IMR-90 (cell line): ENCODE measurements at regions not wholly inside any gene's neighbourhood (a gene's known extent, or its start where the extent isn't known, plus 50 kb on each side); places are given as distances from the start of the nearest gene placed in this dataset.

Experiments
- ATAC-seq: fragments of 200-7000 bp; cut with Tn5 transposase; 2 replicates; pipeline ENCODE4 v1.9.1; 2020; ENCODE audit warnings: low read depth, mild to moderate bottlenecking, moderate library complexity
- BruUV-seq: library from RNA; stranded (reverse); fragments of 400-500 nt; replicated peaks from 2 replicates; lab custom pipeline; 2021; lab: Mats Ljungman, UMichigan
- CTCF ChIA-PET: fragments of 300-600 bp; formaldehyde crosslinking; extraction: SDS; loops from one replicate; lab custom pipeline; 2021; ENCODE audit warnings: antibody characterized with exemption; lab: Yijun Ruan, JAX
- POLR2A ChIA-PET: fragments of 300-600 bp; sonication (Branson Sonifier 250); formaldehyde crosslinking; loops from one replicate; lab custom pipeline; 2022; ENCODE audit warnings: antibody characterized with exemption; ENCODE audit not compliant: unreplicated experiment; lab: Charles Lee
- DNase-seq: peaks from one replicate; pipeline ENCODE4 v3.0.0; 2013
- H2AFZ ChIP-seq: replicated peaks from 2 replicates; pipeline ENCODE3; 2013; ENCODE audit warnings: low read length, mild to moderate bottlenecking; ENCODE audit not compliant: poor library complexity
- H2AK5ac ChIP-seq: 2 replicates; pipeline ENCODE4 v1.6.1; 2013; ENCODE audit warnings: low read depth, low read length, inconsistent platforms
- H2AK9ac ChIP-seq: replicated peaks from 2 replicates; pipeline ENCODE3; 2013; ENCODE audit warnings: mild to moderate bottlenecking, low read depth, low read length, moderate library complexity; ENCODE audit not compliant: poor library complexity
- H2BK120ac ChIP-seq: 2 replicates; pipeline ENCODE4 v1.6.1; 2013; ENCODE audit warnings: low read depth, low read length, inconsistent platforms
- H2BK15ac ChIP-seq: 3 replicates; pipeline ENCODE4 v1.6.1; 2013; ENCODE audit warnings: low read depth, low read length, inconsistent platforms
- H2BK20ac ChIP-seq: 2 replicates; pipeline ENCODE4 v1.6.1; 2013; ENCODE audit warnings: low read depth, mild to moderate bottlenecking, inconsistent platforms, low read length, moderate library complexity
- H2BK5ac ChIP-seq: 2 replicates; pipeline ENCODE4 v1.6.1; 2013; ENCODE audit warnings: mild to moderate bottlenecking, low read depth, low read length, inconsistent platforms; ENCODE audit not compliant: poor library complexity, severe bottlenecking
- H3K14ac ChIP-seq: replicated peaks from 2 replicates; pipeline ENCODE4 v1.6.1; 2013; ENCODE audit warnings: low read depth, low read length, inconsistent platforms
- H3K18ac ChIP-seq: 2 replicates; pipeline ENCODE4 v1.6.1; 2013; ENCODE audit warnings: low read depth, low read length, control low read depth
- H3K23ac ChIP-seq: 2 replicates; pipeline ENCODE4 v1.6.1; 2013; ENCODE audit warnings: low read depth, low read length, inconsistent platforms
- H3K27ac ChIP-seq: 2 replicates; pipeline ENCODE4 v1.5.1; 2013; ENCODE audit warnings: mild to moderate bottlenecking, control low read depth, low read length; ENCODE audit not compliant: insufficient read depth
- H3K27me3 ChIP-seq: 2 replicates; pipeline ENCODE4 v1.6.1; 2013; ENCODE audit warnings: low read length; ENCODE audit not compliant: control insufficient read depth, insufficient read depth
- H3K36me3 ChIP-seq: 2 replicates; pipeline ENCODE4 v1.6.1; 2013; ENCODE audit warnings: low read length, mixed read lengths; ENCODE audit not compliant: control insufficient read depth, insufficient read depth
- H3K4ac ChIP-seq: 2 replicates; pipeline ENCODE4 v1.6.1; 2013; ENCODE audit warnings: low read depth, low read length, inconsistent platforms
- H3K4me1 ChIP-seq: 2 replicates; pipeline ENCODE4 v1.6.1; 2013; ENCODE audit warnings: low read length, mixed read lengths; ENCODE audit not compliant: control insufficient read depth, insufficient read depth
- H3K4me2 ChIP-seq: 2 replicates; pipeline ENCODE4 v1.6.1; 2013; ENCODE audit warnings: low read depth, mild to moderate bottlenecking, control low read depth, low read length, moderate library complexity
- H3K4me3 ChIP-seq: 2 replicates; pipeline ENCODE4 v1.5.1; 2013; ENCODE audit warnings: low read depth, mild to moderate bottlenecking, control low read depth, low read length, moderate library complexity; ENCODE audit not compliant: insufficient read depth
- H3K56ac ChIP-seq: 2 replicates; pipeline ENCODE4 v1.6.1; 2013; ENCODE audit warnings: low read length, inconsistent platforms; ENCODE audit not compliant: insufficient read depth; ENCODE audit errors: extremely low read depth
- H3K79me1 ChIP-seq, 2 experiments: 2 replicates each; pipeline ENCODE4 v1.6.1; 2013; ENCODE audit warnings: low read length in 2 of 2, inconsistent platforms in 1 of 2, low read depth in 1 of 2
- H3K9ac ChIP-seq: 2 replicates; pipeline ENCODE4 v1.6.1; 2013; ENCODE audit warnings: low read depth, low read length, control low read depth
- H3K9me1 ChIP-seq: 2 replicates; pipeline ENCODE4 v1.6.1; 2013; ENCODE audit warnings: low read length, inconsistent platforms; ENCODE audit not compliant: insufficient read depth
- H3K9me3 ChIP-seq: 2 replicates; pipeline ENCODE4 v1.6.1; 2013; ENCODE audit warnings: low read length; ENCODE audit not compliant: control insufficient read depth, insufficient read depth
- H4K20me1 ChIP-seq: 2 replicates; pipeline ENCODE4 v1.6.1; 2013; ENCODE audit warnings: low read length, inconsistent platforms; ENCODE audit not compliant: insufficient read depth
- H4K5ac ChIP-seq: 2 replicates; pipeline ENCODE4 v1.6.1; 2013; ENCODE audit warnings: mild to moderate bottlenecking, low read depth, low read length, control low read depth
- H4K8ac ChIP-seq, 2 experiments: 2 replicates each; pipeline ENCODE4 v1.6.1; 2013; ENCODE audit warnings: low read depth in 2 of 2, low read length in 2 of 2, control low read depth in 1 of 2, inconsistent platforms in 1 of 2
- H4K91ac ChIP-seq: 2 replicates; pipeline ENCODE4 v1.6.1; 2013; ENCODE audit warnings: low read depth, low read length, inconsistent platforms; ENCODE audit not compliant: insufficient read depth
- BHLHE40 ChIP-seq: fragments of 150-350 bp; IDR thresholded peaks from 2 replicates; pipeline ENCODE4 v1.6.1; 2016; ENCODE audit warnings: mild to moderate bottlenecking, low read depth, low read length
- CEBPB ChIP-seq: IDR thresholded peaks from 2 replicates; pipeline ENCODE4 v1.6.1; 2012; ENCODE audit warnings: low read depth, low read length, improper control_type of control experiment
- CHD1 ChIP-seq: IDR thresholded peaks from 2 replicates; pipeline ENCODE4 v1.6.1; 2012; ENCODE audit warnings: low read depth, low read length, improper control_type of control experiment
- CTCF ChIP-seq: conservative IDR thresholded peaks from 2 replicates; pipeline ENCODE4 v1.5.1; 2012; ENCODE audit warnings: mild to moderate bottlenecking, low read depth, low read length, improper control_type of control experiment
- FOS ChIP-seq: fragments of 150-350 bp; IDR thresholded peaks from 2 replicates; pipeline ENCODE4 v1.6.1; 2016; ENCODE audit warnings: low read depth, low read length
- MAFK ChIP-seq: IDR thresholded peaks from 2 replicates; pipeline ENCODE4 v1.6.1; 2012; ENCODE audit warnings: low read depth, low read length, improper control_type of control experiment
- MAZ ChIP-seq: IDR thresholded peaks from 2 replicates; pipeline ENCODE4 v1.6.1; 2012; ENCODE audit warnings: low read depth, mild to moderate bottlenecking, low read length, improper control_type of control experiment, moderate library complexity, borderline replicate concordance
- MXI1 ChIP-seq: IDR thresholded peaks from 2 replicates; pipeline ENCODE4 v1.6.1; 2012; ENCODE audit warnings: low read depth, mild to moderate bottlenecking, low read length, moderate library complexity, borderline replicate concordance
- NFE2L2 ChIP-seq: fragments of 150-350 bp; IDR thresholded peaks from 2 replicates; pipeline ENCODE4 v1.6.1; 2016; ENCODE audit warnings: low read depth, mild to moderate bottlenecking, low read length
- POLR2A ChIP-seq: IDR thresholded peaks from 2 replicates; pipeline ENCODE4 v1.6.1; 2012; ENCODE audit warnings: mild to moderate bottlenecking, low read depth, low read length
- RAD21 ChIP-seq: IDR thresholded peaks from 2 replicates; pipeline ENCODE4 v1.6.1; 2012; ENCODE audit warnings: low read length, improper control_type of control experiment
- RFX5 ChIP-seq: IDR thresholded peaks from 2 replicates; pipeline ENCODE4 v1.8.0; 2012; ENCODE audit warnings: low read depth, mild to moderate bottlenecking, low read length, moderate library complexity
- SMC3 ChIP-seq: fragments of 150-350 bp; IDR thresholded peaks from 2 replicates; pipeline ENCODE4 v1.6.1; 2016; ENCODE audit warnings: low read depth, mild to moderate bottlenecking, antibody characterized with exemption, low read length, moderate library complexity
- USF2 ChIP-seq: fragments of 150-350 bp; IDR thresholded peaks from 2 replicates; pipeline ENCODE4 v1.6.1; 2017; ENCODE audit warnings: mild to moderate bottlenecking, antibody characterized with exemption, low read length, low read depth
- WGBS, 2 experiments: methylation state at CpG; one replicate each; pipeline versions ENCODE4 v1.1.5 to v1.1.7; 2013; ENCODE audit warnings: missing lambda C conversion rate in 2 of 2; ENCODE audit not compliant: insufficient read length in 1 of 2; ENCODE audit errors: extremely low coverage in 2 of 2; 5-methylcytosine and 5-hydroxymethylcytosine counted together
- dilution Hi-C: fragments of 300-500 bp; cut with HindIII; formaldehyde crosslinking; loops from one replicate; pipeline ENCODE4 v1.14.3; 2018; ENCODE audit warnings: low sequenced_read_pairs; ENCODE audit not compliant: unreplicated experiment
- in situ Hi-C: fragments of 300-500 bp; cut with MboI; formaldehyde crosslinking; loops from 3 replicates; pipeline ENCODE4 v1.14.3; 2019; ENCODE audit warnings: low sequenced_read_pairs, inconsistent platforms, mixed read lengths
- intact Hi-C: fragments of 100-400 bp; cut with micrococcal nuclease; formaldehyde crosslinking; loops from 2 replicates; pipeline ENCODE4 v1.10.0; 2022

DNA sequence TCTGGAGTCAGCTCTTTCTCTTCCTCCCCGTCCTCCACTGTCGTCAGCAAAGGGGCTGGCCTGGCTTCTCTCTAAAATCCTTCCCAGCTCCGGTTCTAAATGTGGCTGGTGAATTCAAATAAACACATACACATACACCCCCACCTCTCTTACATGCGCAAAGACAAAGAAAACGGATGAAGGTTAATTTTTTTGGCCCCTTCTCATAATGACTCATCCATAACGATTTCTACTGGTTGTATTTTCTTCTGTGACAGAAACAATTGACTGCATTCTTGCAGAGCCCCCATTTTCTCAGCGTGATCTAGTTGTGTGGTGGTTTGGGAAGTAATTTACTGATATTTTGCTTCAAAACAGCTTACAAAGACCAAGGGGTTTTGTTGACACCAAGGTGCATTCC lies 130.0 kb upstream of the NTM start:
- Histone ChIP-seq H2BK20ac (no peak overlapping the region), H2AFZ (no peak overlapping the region), H3K4me3 (no peak overlapping the region), H3K56ac (no peak overlapping the region), H3K27ac (no peak overlapping the region), H3K36me3 (no peaks in the 10 kb centered on the region), H3K4ac (no peak overlapping the region), H3K4me1 (no peaks in the 10 kb centered on the region), H2BK15ac (no peak overlapping the region), H3K79me1 (no peaks in the 10 kb centered on the region), H4K5ac (no peak overlapping the region), H2BK120ac (no peak overlapping the region), H3K18ac (no peak overlapping the region), H3K9me1 (no peaks in the 10 kb centered on the region), H2AK5ac (no peak overlapping the region), H3K23ac (no peak overlapping the region), H4K8ac (no peak overlapping the region), H2BK5ac (no peak overlapping the region), H2AK9ac (no peak overlapping the region), H3K27me3 (peaks cover 4% of the 10 kb centered on the region), H3K4me2 (no peak overlapping the region), H3K14ac (no peak overlapping the region), H4K20me1 (no peaks in the 10 kb centered on the region), H4K91ac (no peak overlapping the region), H3K9ac (no peak overlapping the region), H3K9me3 (no peaks in the 10 kb centered on the region)
- no TSS peak for BruUV-seq
- TF ChIP-seq CHD1 (no peak), POLR2A (no peak), NFE2L2 (no peak), USF2 (no peak), BHLHE40 (no peak), CEBPB (no peak), SMC3 (no peak), MAZ (no peak), FOS (no peak), RAD21 (no peak), MXI1 (no peak), MAFK (no peak), RFX5 (no peak), CTCF (no peak)
- DNase-seq, result no peak
- ATAC-seq, result no peak
- intact Hi-C loops, result no loop called here
- in situ Hi-C loops, result no loop called here
- ChIA-PET CTCF (no interaction called here), POLR2A (no interaction called here)
- WGBS, 2 experiments, result no CpG with 5 or more reads among the region's 7 CpGs
- dilution Hi-C loops, result no loop called here
